GM18873 (cell line): ENCODE measurements at regions not wholly inside any gene's neighbourhood (a gene's known extent, or its start where the extent isn't known, plus 50 kb on each side); places are given as distances from the start of the nearest gene placed in this dataset.

Source experiments
- ATAC-seq: cut with Tn5 transposase; IDR thresholded peaks from one replicate; pipeline ENCODE4 v1.9.1; 2021; ENCODE audit warnings: mild to moderate bottlenecking, moderate library complexity, moderate number of reproducible peaks; ENCODE audit not compliant: unreplicated experiment, low FRiP score

DNA sequence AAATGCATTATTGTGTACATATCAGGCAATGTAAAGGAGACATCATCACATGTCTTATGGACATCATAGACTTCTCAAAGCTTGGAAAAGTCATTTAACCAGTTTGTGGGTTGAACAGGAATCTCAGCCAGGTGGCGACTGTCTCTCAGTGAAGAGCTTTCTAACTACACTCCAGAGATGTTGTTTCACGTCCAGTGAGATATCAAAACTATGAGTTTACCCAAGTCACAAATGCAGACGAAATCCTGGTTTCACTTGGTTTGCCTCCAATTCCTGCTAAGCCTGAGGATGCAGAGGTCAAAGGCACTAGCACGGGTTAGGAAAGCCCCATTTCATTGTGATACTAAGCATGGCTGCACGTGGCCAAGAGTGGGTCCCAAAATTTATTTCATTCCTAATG lies 384.5 kb upstream of the MEIS1 start:
- no peak for ATAC-seq

- no peak for ATAC-seq
Measured at GRCh38 chr2:66048667-66049066, 386.3 kb upstream of the MEIS1 start.

DNA sequence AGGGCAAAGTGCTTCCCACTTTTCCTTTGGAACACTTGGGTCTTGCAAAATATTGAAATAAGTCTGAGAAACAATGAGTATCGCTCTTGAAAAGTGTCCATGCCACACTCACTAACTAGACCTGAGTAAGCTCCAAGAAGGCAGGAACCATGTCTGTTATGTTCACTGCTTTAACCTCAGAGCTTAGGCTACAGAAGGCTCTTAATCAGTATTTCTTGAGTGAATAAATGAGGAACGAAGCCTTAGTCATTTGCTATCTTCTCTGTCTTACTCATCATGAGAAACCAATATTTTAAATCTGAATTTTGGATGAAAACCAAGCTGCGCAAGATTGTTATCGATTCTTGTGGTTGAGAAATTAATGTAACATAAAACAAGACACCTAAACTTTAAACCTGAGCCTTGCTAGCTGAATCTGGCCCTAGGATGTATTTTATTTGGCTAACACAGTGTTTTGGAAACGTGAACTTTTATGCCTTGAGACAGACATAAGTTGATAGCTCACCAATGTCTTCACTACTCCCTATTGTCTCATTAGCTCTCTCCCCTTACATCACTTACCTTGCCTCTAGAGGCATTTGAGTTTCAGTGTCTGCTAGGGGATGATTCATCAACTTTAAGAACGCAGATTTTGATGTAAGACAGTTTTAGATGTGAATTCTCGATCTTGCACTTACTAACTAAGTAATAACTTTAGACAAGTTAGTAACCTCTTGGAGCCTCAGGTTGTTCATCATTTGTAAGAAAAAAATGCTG lies 392.8 kb upstream of the MEIS1 start:
- no peak for ATAC-seq

- no peak for ATAC-seq
Measured at GRCh38 chr2:66036948-66037347, 398.0 kb upstream of the MEIS1 start.

DNA sequence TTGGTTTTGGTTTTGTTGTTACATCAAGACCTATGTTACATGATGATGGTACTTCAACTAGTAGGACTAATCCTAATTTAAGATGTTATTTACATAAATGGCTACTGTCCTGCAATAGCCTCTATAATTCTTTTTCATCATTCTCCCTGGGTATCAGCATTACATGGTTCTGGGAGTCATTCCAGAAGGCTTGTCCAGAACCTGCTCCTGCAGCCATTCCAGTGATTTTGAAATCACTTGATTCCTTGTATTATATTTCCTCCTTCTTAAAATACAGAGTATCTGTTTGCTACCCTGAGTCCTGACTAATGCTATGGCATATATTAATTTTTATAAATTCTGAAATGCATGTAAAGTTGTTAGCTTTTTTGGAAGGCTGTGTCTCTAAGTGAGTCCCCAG lies 400.5 kb upstream of the MEIS1 start:
- no peak for ATAC-seq

DNA sequence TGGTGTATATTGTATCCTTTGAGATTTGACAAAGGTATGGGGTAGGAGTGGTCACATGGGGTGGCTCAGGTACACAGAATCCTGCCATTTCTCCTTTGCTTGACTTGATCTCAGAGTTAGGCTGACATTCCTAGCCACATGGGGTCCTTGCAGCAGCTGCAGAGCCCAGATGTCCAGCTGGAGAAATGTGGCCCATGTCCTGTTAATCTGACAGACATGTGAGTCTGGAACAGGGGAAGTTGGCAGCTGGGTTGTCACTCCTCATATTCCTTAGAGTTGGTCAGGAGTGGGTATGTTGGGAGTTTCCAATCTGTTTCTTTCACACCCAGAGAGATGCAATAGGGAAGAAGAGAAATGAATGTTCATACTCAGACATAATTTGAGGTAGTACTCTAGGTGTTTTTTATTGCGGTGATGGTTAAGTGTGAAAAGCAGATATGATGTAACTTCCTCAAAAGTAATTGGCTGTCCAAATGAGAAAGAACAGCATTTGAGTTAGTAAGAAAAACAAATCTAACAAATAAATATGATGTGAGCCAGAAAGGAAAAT lies 402.6 kb upstream of the MEIS1 start:
- no peak for ATAC-seq

GRCh38 chr2:66031236-66031635 lies 403.7 kb upstream of the MEIS1 start:
- no peak for ATAC-seq

GRCh38 chr2:66030553-66030952 lies 404.4 kb upstream of the MEIS1 start:
- ATAC-seq = no peak

DNA sequence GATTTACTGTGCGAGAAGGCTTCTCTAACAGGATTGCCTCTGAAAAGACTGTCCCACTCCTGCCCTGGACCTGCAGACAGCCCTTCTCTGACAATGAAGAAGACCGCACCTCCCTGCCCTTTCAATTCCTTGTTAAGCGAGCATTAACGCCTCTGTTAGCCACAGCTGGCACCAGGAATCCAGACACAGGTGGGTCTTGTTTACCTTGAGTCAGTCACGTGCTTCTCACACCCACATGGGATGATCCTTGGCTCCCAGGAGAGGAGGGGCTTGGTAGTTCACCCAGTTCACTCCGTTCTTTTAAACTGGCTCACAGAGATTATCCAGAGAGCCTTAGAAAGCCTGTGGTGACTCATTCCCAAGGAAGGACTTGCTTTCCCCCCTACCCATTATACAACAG lies 410.5 kb upstream of the MEIS1 start:
- ATAC-seq = no peak

DNA sequence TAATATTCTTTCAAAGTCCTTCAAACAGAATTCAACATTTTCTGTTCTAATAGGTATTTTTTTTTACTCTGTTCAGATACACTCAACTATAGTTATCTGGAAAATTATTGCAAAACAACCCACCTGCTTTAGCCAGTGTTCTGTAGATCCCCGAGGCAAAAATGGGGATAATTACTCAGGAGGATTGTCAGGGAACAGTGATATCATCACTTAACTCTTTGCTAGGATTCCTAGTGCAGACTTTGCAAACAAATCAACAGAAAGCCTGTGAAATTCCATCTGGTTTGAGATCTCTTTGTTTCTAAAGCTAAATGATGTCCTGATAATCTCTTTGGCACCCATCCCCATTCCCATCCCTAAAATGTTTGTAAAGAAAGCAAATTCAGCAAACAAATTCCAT lies 413.6 kb upstream of the MEIS1 start:
- no peak for ATAC-seq

- no peak for ATAC-seq
Measured at GRCh38 chr2:66017763-66018162, 417.2 kb upstream of the MEIS1 start.

DNA sequence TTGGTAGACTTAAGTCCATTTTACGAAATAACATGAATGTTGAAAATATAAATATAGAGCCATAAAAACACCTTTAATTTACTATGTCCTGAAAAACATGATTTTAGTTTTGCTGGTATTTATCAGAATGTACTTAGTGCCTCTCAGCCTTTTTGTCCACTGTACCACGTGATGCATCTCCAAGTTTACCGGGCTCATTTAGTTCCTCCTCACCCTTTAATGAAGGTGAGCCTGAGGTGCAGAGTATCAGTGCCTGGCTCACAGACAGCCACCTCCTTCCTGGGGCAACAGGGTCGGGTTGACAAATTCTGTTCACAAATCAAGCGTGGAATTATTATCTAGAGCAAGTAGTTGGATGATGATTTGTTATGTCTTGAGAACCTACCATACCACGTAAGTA lies 420.5 kb upstream of the MEIS1 start:
- no peak for ATAC-seq

- no peak for ATAC-seq
Measured at GRCh38 chr2:66013456-66013855, 421.5 kb upstream of the MEIS1 start.

DNA sequence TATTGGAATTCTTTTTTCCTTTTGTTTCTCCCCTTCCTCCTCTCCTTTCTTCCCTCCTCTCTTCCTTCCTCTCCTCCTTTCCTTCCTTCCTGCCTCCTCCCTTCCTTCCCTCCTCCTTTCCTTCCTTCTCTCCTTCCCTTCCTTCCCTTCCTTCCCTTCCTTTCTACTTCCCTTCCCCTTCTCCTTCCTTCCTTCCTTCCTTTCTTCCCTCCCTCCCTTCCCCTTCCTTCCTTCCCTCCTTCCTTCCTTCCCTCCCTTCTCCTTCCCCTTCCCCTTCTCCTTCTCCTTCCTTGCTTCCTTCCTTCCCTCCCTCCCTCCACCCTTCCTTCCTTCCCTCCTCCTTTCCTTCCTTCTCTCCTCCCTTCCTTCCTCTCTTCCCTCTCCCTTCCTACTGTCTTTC lies 431.0 kb upstream of the MEIS1 start:
- ATAC-seq = no peak

DNA sequence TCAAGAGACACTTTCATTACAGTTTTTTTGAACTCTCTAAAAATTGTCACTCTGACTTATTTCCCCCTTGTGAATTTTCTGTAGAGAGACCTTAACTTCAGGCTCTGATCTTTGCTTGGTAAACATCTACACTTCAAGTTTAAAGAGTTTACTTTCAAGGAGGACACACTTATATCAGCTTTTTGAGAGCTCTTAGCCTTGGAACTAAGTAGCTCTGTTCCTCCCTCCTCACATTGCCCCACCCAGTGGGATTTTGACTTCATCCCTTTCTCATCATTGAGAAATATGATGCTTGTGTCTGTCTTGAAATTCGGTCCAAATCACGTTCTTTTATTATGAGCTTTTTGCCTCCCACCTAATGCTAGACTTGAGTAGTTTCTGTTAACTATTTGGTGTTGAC lies 433.4 kb upstream of the MEIS1 start:
- ATAC-seq = no peak

DNA sequence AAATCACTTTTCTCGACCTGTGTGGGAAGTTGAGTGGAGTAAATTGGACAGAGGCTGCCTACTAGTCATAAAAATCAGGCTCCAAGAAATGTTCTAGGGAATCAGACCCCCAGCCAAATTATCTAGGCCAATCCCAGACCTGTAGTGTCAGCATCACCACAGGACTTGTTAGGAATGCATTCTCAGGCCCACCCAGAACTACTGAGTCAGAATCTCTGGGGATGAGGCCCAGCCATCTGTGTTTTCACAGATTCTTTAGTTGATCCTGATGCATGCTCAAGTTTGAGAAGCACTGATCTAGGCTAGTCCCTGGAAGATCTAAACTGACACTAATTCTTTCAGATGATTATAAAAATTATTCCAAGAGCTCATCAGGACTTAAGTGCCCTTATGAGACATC lies 434.0 kb upstream of the MEIS1 start:
- no peak for ATAC-seq

GRCh38 chr2:65999796-66000195 lies 435.1 kb upstream of the MEIS1 start:
- ATAC-seq = no peak

GRCh38 chr2:65999103-65999502 lies 435.8 kb upstream of the MEIS1 start:
- ATAC-seq = no peak

DNA sequence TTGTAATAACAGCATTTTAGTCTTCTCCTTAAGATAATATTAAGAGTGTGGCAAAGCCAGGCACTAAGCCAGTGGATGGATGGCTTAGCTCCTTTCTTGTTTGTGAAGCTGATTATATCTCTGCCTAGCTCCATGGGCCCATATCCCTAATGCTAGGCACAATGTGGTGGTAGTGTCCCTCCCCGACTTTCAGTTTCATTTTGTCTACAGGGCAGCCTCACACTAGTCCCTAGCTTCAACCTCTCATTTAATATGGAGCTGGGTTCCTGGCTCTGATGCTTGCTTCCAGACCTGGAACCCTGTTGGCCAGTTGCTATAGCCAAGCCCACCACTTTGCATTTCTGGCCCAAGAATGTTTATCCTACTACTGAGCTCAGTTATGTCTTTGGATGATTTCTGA lies 437.0 kb upstream of the MEIS1 start:
- ATAC-seq = no peak

GRCh38 chr2:65992198-65992554 lies 442.7 kb upstream of the MEIS1 start:
- ATAC-seq = no peak

DNA sequence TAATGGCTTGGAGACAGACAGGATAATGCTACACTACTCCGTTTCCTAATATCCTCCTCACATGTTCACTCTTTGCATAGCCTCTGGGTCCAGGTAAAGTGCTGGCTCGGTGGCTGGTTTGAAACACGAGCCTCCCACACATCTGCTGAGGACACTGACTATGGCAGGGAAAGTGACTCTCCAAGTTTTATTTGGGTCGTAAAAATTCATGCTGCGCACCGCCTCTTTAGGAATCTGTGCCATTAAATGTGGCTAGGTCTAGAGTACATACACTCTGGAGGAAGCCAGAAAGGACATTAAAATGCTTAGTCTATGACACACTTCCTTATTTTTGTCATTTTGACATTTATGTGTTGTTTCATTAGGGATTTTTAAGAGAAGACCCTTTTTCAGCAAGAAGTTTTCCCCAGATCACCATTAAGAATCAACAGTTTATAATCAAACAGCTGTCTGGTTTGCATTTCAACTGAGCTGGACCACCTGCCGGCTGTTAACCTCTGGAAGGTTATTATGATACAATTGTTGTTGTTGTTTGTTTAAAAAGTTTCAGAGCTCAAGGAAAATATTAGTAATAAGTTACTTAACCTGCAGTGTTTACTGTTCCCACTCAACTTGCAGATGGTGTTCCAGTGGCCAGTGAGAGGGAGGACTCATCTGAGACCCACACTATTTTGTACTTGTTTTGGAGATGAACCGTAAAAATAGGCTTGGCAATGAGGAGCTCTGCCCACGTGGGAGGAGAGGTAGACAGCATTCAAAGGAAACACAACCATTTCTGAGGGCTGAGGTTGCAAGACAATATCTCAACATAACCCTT lies 443.3 kb upstream of the MEIS1 start:
- no peak for ATAC-seq

GRCh38 chr2:65985986-65986385 lies 448.9 kb upstream of the MEIS1 start:
- ATAC-seq = no peak
